ENCODE measurements at regions not wholly inside any gene's neighbourhood (a gene's known extent, or its start where the extent isn't known, plus 50 kb on each side); places are given as distances from the start of the nearest gene placed in this dataset.

GRCh38 chr14:39998114-39998513 lies 565.9 kb upstream of the FBXO33 start:
- DNase-seq (ENCODE audit: low read depth in 3 of 3) = no peak

DNA sequence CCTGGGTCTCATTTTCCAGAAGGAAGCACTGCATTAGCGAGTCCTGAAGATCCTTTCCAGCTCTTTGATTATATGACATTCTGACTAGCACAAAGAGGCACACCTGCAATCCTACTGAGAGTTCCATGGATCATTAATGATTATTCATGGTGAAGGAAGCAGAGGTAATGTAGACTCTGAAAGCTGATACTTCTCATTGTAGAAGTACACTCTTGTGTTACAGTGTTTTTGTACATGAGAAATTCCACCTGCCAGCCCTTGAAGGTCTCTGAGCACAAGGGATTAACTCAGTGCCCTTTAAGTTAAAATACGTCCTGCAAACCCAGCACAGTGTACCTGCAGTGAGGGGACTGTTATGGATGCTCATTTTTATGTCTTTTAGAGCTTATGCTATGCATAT lies 558.8 kb upstream of the FBXO33 start:
- DNase-seq (ENCODE audit: low read depth in 3 of 3) = no peak

DNA sequence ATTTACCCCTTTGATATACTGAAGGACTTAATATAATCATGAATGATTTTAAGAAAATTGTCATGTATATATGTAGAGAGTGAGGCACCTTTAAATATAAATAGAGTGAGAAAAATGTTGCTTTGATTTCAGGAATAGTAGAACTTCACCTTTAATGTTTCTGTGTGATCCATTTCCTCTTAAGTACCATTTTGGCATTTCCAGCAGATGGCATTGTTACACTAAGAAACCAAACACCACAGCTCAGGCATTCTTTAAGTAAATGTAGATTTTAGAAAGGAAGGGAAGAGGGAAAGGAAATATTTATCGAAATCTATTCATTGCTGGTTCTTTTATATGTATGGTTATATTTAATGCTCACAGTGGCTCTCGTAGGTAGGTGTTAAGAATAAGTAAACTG lies 556.7 kb upstream of the FBXO33 start:
- no peak for DNase-seq (ENCODE audit: low read depth in 3 of 3)

DNA sequence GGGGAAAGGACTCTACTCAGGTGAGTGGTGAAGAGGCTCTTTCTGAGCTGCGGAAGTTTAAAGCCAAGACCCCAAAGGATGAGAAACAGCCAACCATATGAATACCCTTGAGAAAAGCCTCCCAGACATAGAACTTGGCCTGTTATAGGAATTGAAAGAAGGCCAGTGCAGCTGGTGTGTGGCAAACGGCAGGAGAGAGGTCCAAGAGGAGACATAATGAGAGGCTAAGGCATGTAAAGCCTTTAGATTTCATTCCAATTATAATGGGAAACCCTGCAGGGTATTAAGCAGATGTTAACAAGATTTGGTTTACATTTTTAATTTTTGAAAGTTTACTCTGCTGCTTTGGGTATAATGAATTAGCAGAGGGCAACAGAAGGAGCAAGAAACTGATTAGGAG lies 552.1 kb upstream of the FBXO33 start:
- DNase-seq (ENCODE audit: low read depth in 3 of 3) = no peak

GRCh38 chr14:39977198-39977597 lies 545.0 kb upstream of the FBXO33 start:
- DNase-seq (ENCODE audit: low read depth in 3 of 3) = no peak

DNA sequence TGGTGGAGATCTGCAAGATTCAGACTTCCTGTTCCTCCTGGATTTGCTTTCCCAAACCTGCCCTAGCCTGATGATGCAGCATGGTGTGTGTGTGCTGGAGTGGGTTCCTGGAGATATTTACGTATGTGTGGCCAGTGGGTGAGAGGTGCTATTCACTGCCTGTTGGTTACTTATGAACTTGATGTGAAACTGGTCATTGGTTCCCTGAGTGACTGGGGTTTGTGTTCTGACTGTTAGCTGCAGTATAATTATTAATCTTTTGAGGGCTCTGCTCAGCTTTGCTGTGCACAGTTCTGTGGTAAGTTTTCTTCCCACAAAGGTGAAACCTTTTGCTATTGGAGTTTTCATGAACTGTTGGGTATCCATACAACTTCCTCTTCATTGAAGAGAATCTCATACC lies 541.8 kb upstream of the FBXO33 start:
- no peak for DNase-seq (ENCODE audit: low read depth in 3 of 3)

DNA sequence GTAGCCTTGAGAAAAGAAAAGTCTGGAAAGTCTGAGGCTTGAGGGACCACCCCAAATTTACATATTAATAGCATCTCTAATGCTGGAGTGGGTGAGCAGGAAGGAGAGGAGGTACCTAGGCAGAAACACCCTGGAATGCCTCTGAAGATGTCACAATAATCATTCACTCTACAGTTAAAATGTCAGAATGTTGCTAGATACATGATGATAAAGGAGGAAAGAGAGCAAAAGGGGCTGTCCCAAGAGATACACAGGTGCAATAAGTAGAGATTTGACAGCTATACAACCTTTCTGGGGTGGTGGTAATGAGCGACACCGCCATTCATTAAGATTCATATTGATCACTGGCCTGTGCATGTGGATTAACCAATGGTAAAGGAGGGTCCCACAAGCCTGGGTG lies 540.5 kb upstream of the FBXO33 start:
- DNase-seq (ENCODE audit: low read depth in 3 of 3) = no peak

DNA sequence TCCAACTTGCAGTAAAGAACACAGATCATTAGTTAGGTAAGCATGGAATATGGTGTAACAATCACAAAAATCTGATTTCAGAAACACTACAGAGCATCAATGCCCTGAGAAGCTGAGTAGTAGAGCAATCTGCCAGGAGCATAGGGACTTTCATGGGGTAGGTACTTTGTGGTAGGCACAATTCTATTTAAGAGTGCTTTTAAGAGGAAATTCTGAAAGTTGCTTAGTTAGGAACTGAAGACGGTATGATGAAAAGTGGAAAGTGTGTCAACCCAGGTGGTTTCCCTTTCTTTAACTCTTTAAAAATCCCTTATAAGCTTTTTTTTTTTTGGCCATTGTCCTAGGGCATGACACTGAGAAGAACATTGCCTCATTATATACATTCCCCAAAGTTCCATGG lies 535.7 kb upstream of the FBXO33 start:
- DNase-seq (ENCODE audit: low read depth in 3 of 3) = no peak

- DNase-seq (ENCODE audit: low read depth in 3 of 3) = no peak
Observed at GRCh38 chr14:39957987-39958386, 525.8 kb upstream of the FBXO33 start.

DNA sequence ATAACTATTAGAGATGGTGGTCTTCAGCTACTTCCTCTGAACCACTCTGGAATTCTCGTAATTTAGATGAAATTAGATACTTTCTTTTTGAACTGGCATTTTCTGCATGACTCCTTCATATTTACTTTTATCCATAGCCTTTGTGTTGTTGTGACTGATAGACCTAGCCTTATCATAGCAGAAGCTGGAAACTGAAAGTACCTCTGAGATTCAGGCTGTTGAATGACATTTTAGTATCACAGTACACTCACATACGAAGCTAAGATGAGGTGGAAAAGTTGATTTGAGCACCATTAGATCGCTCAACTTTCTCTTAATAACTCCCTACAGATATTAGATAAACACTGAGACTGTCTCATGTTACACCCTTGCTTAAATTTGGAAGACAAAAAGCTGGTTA lies 525.1 kb upstream of the FBXO33 start:
- no peak for DNase-seq (ENCODE audit: low read depth in 3 of 3)

DNA sequence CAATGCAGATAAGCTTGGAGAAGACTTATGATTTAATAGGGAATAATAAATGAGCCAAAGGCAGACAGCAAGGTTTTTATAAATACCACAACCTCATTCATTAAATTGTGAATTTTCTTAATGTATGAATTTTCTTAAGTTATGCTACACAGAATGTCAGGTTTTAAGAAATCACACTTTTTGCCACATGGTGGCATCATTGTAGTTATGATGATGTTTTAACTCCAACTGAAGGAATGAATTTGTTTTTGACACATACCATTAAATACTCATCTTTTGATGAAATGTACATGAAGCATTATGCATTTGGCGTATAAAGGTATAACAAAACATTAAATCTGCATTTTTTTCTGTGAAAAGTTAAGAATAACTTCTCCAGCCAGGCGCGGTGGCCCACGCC lies 524.1 kb upstream of the FBXO33 start:
- no peak for DNase-seq (ENCODE audit: low read depth in 3 of 3)

DNA sequence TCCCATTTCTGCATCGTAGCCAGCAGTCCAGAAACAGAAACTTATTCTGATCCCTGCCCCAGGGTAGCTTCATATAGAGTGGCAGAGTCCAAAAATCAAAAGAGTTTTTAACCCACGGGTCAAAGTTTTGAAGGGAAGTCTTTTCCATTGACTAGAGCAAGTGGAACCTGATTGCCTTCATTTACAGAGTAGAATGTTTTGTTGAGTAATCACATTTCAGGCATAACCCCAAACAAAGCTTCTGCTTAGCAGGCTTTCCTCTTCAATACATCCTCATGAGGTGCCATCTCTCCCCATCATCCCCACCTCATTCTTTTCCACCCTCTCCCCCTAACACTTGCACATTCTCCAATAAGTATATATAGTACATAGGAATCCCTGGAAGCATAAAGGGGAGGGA lies 516.0 kb upstream of the FBXO33 start:
- no peak for DNase-seq (ENCODE audit: low read depth in 3 of 3)

GRCh38 chr14:39946807-39947206 lies 514.6 kb upstream of the FBXO33 start:
- DNase-seq (ENCODE audit: low read depth in 3 of 3) = no peak

- no peak for DNase-seq (ENCODE audit: low read depth in 3 of 3)
Observed at GRCh38 chr14:39939023-39939422, 506.8 kb upstream of the FBXO33 start.

DNA sequence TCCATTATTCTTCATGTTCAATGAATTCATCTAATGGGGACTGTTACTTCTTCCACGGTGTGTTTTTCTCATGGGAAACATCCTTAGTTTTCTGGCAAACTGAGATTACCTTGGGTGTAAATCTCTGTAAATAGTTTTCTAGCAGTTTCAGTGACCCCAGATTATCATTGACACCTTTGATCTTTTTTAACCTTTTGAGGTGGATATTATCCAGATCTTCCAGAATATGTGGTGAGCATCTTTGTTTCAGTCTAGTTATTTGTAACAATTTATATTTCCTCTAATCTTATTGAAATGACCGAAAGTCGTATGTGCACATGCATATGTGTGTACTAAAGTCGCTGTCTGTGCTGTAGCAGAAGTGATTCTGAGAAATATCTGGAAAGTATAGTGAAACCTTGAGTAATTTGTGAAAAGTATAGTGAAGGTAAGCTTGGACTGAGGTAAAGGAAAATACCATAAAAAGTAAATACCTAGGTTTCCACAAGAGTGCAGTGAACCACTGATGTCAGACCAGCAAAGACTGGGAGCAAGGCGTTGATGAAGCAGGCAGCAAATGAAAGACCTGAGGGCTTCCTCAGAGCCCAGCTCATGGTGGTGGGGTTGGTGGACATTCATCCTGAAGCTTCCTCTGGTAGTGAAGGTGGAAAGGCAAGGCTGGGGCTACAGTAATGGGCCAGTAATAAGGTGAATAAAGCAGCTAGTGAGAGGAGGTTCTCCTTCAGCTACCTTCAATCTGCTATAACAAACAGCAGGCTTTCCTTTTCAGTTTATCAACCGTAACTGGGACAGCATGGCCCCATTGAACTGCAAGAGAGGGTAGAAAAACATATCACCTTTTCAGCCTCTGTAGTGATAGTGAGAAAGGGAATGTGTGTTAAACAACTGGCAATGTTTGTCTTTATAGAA lies 480.2 kb upstream of the FBXO33 start:
- DNase-seq (ENCODE audit: low read depth in 3 of 3) = peak in 1 of 3 donors; percentile 2

- DNase-seq (ENCODE audit: low read depth in 3 of 3) = no peak
Observed at GRCh38 chr14:39897657-39898056, 465.4 kb upstream of the FBXO33 start.

GRCh38 chr14:39890026-39890425 lies 457.8 kb upstream of the FBXO33 start:
- DNase-seq (ENCODE audit: low read depth in 3 of 3) = no peak

DNA sequence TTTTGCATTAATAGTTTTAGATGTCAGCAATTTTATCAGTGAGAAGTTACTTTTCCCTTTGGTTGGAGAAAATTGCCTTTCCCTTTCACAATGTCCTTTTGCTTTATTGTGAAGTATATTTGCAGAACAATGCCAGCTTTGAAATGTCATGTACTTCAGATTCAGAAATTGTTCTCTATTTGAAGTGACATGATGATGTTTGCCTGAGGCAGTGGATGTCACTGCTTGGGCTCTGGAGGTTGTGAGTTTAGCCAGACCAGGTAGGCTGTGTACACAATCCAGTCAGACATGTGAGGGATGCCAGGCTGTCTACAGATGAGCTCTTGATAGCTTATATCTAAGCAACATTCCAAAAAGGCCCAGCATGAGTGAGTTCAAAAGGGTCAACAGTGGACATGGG lies 451.9 kb upstream of the FBXO33 start:
- DNase-seq (ENCODE audit: low read depth in 3 of 3) = no peak

- no peak for DNase-seq (ENCODE audit: low read depth in 3 of 3)
Observed at GRCh38 chr14:39880965-39881364, 448.7 kb upstream of the FBXO33 start.

- no peak for DNase-seq (ENCODE audit: low read depth in 3 of 3)
Observed at GRCh38 chr14:39880106-39880695, 448.0 kb upstream of the FBXO33 start.

DNA sequence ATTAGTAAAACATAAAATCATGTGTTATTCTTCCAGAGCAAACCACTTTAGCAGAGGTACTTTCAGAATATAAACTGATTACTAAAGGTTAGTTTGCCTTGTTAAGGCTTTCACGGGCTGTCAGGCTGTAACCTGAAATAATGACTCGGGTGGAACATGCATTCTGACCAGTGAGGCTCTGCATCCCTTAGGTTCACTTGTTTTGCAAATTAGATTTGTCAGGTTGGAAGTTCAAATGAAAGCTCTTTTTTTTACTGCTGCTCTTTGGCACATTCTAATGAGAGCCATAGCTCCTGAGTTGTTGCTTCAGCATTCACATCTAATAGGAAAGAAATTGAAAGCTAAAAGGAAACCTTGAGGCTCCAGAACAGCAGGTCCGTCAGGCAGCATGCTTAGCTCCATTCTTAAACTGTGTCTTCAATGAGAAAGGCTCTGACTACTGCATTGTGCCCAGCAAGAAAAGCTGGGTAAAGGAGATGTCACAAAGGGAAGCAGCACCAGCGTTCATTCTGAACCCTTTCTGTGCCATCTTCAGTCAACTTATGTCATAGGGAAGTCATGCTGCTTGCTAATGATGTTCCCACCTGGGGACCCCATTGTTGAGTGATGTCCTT lies 445.5 kb upstream of the FBXO33 start:
- DNase-seq (ENCODE audit: low read depth in 3 of 3) = no peak

- no peak for DNase-seq (ENCODE audit: low read depth in 3 of 3)
Observed at GRCh38 chr14:39876916-39877315, 444.7 kb upstream of the FBXO33 start.

DNA sequence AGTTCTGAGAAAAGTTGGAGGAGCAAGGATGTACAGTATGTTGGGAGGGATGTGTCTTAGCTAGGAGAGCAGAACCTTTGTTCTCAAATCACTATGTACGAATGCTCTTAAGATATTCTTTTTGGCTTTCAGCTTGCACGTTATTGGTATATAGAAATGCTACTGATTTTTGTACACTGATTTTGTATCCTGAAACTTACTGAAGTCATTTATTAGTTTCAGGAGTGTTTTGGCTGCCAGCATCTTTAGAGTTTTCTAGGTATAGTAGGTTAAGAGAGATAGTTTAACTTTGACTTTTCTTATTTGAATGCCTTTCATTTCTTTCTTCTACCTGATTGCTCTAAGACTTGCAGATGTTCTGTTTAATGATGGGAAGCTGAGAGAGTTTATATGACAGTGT lies 442.8 kb upstream of the FBXO33 start:
- DNase-seq (ENCODE audit: low read depth in 3 of 3) = no peak
